A673 (cell line): ENCODE measurements at regions not wholly inside any gene's neighbourhood (a gene's known extent, or its start where the extent isn't known, plus 50 kb on each side); places are given as distances from the start of the nearest gene placed in this dataset.

Experiments
- BruUV-seq: library from RNA; stranded (reverse); fragments of 400-500 nt; replicated peaks from 2 replicates; lab custom pipeline; 2021; lab: Mats Ljungman, UMichigan
- CTCF ChIA-PET: fragments of 300-600 bp; sonication (Branson Sonifier 250); formaldehyde crosslinking; loops from one replicate; lab custom pipeline; 2022; ENCODE audit warnings: antibody characterized with exemption; lab: Charles Lee
- POLR2A ChIA-PET: fragments of 300-600 bp; sonication (Branson Sonifier 250); formaldehyde crosslinking; loops from one replicate; lab custom pipeline; 2022; ENCODE audit warnings: antibody characterized with exemption; ENCODE audit not compliant: low non-redundant PET; lab: Charles Lee
- DNase-seq: peaks from one replicate; pipeline ENCODE4 v3.0.0-alpha.2; 2015; ENCODE audit warnings: low spot score
- H3K27ac ChIP-seq: fragments of 200-600 bp; sonication (generic); 2 replicates; pipeline ENCODE4 v1.5.1; 2016; ENCODE audit warnings: mixed run types, low read depth, mild to moderate bottlenecking, mixed read lengths, antibody characterized with exemption, low read length; ENCODE audit not compliant: poor library complexity, severe bottlenecking
- H3K27me3 ChIP-seq: fragments of 200-600 bp; sonication (generic); replicated peaks from 2 replicates; pipeline ENCODE4 v1.6.1; 2017; ENCODE audit warnings: mixed run types, low read depth, mild to moderate bottlenecking, mixed read lengths, antibody characterized with exemption, low read length; ENCODE audit not compliant: insufficient read depth, poor library complexity
- H3K36me3 ChIP-seq: fragments of 200-600 bp; sonication (generic); 2 replicates; pipeline ENCODE4 v1.6.1; 2016; ENCODE audit warnings: mixed run types, mild to moderate bottlenecking, mixed read lengths, antibody characterized with exemption, low read length; ENCODE audit not compliant: insufficient read depth, poor library complexity, severe bottlenecking
- H3K4me1 ChIP-seq: fragments of 200-600 bp; sonication (generic); 2 replicates; pipeline ENCODE4 v1.6.1; 2017; ENCODE audit warnings: mixed run types, mild to moderate bottlenecking, mixed read lengths, antibody characterized with exemption, low read length; ENCODE audit not compliant: insufficient read depth, poor library complexity, severe bottlenecking
- H3K4me3 ChIP-seq: fragments of 200-600 bp; sonication (generic); 2 replicates; pipeline ENCODE4 v1.5.1; 2016; ENCODE audit warnings: low read depth, mixed run types, mild to moderate bottlenecking, mixed read lengths, low read length; ENCODE audit not compliant: poor library complexity, severe bottlenecking
- H3K9me3 ChIP-seq: fragments of 200-600 bp; sonication (generic); 2 replicates; pipeline ENCODE4 v1.6.1; 2016; ENCODE audit warnings: mixed run types, low read depth, mild to moderate bottlenecking, mixed read lengths, antibody characterized with exemption, low read length; ENCODE audit not compliant: poor library complexity, severe bottlenecking
- EZH2 ChIP-seq: fragments of 200-600 bp; sonication (generic); IDR thresholded peaks from 2 replicates; pipeline ENCODE4 v1.6.1; 2017; ENCODE audit warnings: borderline replicate concordance, low read depth, mild to moderate bottlenecking, mixed read lengths, antibody characterized with exemption, low read length; ENCODE audit not compliant: poor library complexity, severe bottlenecking
- intact Hi-C: fragments of 100-400 bp; cut with micrococcal nuclease; formaldehyde crosslinking; loops from one replicate; pipeline ENCODE4 v1.10.0; 2022; ENCODE audit not compliant: unreplicated experiment
- TF ChIP-seq, protein P1 (sequence below): fragments of 300-800, 200-600 bp; sonication (generic); conservative IDR thresholded peaks from 2 replicates; pipeline ENCODE4 v1.5.1; 2017; ENCODE audit warnings: low read depth, mild to moderate bottlenecking, antibody characterized with exemption, low read length, moderate library complexity, mixed read lengths

DNA sequence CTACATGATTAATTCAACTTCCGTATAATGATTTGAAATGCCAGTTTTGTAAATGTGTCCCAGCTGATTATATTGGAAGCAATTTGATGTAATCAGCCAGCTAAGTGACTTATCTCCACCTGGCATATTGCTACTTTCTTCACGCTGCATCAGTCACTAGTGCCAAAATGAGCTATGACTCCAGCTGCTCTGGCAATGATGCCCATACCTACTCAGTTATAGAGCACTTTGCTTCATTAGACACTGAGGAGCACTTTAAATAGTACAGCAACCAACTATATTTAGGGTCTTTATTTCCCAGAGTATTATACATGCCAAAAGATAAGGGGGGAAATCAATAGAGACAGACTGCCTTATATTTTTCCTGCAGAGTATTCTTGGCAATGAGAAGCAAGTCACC, 67.9 kb upstream of the LIN7A start:
- BruUV-seq: no TSS peak
- intact Hi-C loops: no loop called here
- POLR2A ChIA-PET: no interaction called here

DNA sequence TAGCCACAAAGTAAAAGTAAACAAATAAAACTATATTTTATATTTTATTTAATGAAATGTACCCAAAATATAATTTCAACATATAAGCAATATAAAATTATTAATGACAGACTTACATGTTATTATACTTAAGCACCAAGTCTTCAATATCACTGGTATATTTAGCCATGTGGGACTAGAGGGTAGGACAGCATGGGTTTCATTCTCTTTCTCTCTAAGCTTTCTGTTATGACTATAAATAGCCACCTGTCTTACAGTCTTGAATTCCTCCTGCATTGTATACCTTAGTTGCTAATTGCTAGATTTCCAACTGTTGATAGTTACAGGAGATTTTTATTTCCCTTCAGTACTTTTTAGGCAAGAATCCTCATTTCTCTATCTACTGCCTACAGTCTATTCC, 63.1 kb upstream of the LIN7A start:
- Histone ChIP-seq H3K9me3 (no peaks in the 10 kb centered on the region), H3K27ac (no peak overlapping the region), H3K36me3 (no peaks in the 10 kb centered on the region), H3K4me3 (no peak overlapping the region), H3K4me1 (no peaks in the 10 kb centered on the region), H3K27me3 (no peaks in the 10 kb centered on the region)
- POLR2A ChIA-PET: no interaction called here
- TF ChIP-seq, protein P1, sequence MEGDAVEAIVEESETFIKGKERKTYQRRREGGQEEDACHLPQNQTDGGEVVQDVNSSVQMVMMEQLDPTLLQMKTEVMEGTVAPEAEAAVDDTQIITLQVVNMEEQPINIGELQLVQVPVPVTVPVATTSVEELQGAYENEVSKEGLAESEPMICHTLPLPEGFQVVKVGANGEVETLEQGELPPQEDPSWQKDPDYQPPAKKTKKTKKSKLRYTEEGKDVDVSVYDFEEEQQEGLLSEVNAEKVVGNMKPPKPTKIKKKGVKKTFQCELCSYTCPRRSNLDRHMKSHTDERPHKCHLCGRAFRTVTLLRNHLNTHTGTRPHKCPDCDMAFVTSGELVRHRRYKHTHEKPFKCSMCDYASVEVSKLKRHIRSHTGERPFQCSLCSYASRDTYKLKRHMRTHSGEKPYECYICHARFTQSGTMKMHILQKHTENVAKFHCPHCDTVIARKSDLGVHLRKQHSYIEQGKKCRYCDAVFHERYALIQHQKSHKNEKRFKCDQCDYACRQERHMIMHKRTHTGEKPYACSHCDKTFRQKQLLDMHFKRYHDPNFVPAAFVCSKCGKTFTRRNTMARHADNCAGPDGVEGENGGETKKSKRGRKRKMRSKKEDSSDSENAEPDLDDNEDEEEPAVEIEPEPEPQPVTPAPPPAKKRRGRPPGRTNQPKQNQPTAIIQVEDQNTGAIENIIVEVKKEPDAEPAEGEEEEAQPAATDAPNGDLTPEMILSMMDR: no peak
- no peak for TF ChIP-seq EZH2
- CTCF ChIA-PET: no interaction called here
- intact Hi-C loops: no loop called here
- no TSS peak for BruUV-seq
- no peak for DNase-seq

More for the DNA sequence above, 67.9 kb upstream of the LIN7A start:
- no peaks in the 10 kb centered on the region for H3K4me1 ChIP-seq
- no peaks in the 10 kb centered on the region for H3K9me3 ChIP-seq
- TF ChIP-seq, protein P1: no peak
- TF ChIP-seq EZH2: no peak
- no peak for DNase-seq
- H3K27me3 ChIP-seq: no peaks in the 10 kb centered on the region
- no peak overlapping the region for H3K27ac ChIP-seq
- CTCF ChIA-PET: no interaction called here
- no peaks in the 10 kb centered on the region for H3K36me3 ChIP-seq
- H3K4me3 ChIP-seq: no peak overlapping the region

DNA sequence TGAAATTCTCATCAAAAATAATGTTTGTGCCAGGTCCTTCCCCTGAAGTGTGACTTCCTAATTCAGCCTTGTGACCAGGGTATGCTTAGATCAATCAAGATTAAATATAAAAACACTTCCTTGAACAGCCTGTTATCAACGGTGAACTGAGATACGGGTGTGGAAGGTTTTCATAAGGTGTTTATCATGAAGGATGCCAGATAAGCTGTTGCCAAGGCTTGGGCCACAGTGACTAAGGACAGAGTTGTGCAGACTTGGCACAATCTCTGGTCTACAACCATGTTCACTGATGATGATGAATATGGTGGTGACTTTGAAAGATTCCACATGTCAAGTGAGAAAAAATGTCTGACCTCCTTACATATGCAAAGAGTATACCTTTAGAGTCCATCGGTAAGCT, 51.3 kb upstream of the LIN7A start:
- no peaks in the 10 kb centered on the region for H3K4me1 ChIP-seq
- H3K27me3 ChIP-seq: no peaks in the 10 kb centered on the region
- H3K27ac ChIP-seq: no peak overlapping the region
- CTCF ChIA-PET: no interaction called here
- TF ChIP-seq EZH2: no peak
- TF ChIP-seq, protein P1: no peak
- no TSS peak for BruUV-seq
- DNase-seq: no peak
- POLR2A ChIA-PET: no interaction called here
- H3K4me3 ChIP-seq: no peak overlapping the region
- H3K36me3 ChIP-seq: no peaks in the 10 kb centered on the region
- intact Hi-C loops: no loop called here
- no peaks in the 10 kb centered on the region for H3K9me3 ChIP-seq
